ENCODE measurements at regions not wholly inside any gene's neighbourhood (a gene's known extent, or its start where the extent isn't known, plus 50 kb on each side); places are given as distances from the start of the nearest gene placed in this dataset.

DNA sequence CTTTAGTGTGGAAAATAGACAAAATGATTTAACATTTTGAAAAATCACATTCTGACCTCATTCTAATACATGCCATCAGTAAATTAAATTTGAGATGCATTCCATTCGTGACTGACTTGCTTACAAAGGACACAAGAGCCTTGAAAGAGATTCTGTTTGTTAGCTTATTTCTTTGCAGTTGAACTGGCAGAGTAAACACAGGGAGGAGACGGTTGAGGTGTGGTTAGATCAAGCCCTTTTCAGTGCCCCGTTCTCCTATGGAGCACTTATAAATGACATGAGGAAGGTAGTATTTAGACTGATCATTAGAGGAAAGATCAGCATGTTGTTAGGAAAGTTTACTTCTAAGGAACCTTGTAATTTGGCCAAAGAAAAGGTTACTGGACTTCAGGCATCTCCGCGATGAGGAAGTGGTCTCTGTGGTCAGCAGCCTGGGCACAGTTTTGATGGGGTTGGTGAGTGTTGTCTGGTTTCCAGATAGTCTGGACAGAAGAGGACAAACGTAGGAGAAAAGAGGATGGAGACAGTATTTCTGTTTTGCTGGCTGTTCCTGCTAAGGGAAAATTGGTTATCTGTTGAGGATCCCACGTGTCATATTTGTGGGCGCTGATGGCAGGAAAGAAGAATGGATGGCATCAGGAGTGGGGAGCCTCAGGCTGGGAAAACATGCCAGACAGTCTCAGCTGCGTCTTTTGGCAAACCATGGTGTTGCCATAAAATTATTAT is 328.9 kb upstream of the TBL1XR1 start (continued):
- TF ChIP-seq NR2F2 (IDR thresholded peaks at IDR 0.05) (no peak), SP1 (IDR thresholded peaks at IDR 0.05) (no peak), FOXA2 (IDR thresholded peaks at IDR 0.05) (no peak), RAD21 (IDR thresholded peaks at IDR 0.05) (no peak), TAF1 (conservative IDR thresholded peaks at IDR 0.05) (no peak), JUND (IDR thresholded peaks at IDR 0.05) (no peak)
- TF ChIP-seq, protein P1, sequence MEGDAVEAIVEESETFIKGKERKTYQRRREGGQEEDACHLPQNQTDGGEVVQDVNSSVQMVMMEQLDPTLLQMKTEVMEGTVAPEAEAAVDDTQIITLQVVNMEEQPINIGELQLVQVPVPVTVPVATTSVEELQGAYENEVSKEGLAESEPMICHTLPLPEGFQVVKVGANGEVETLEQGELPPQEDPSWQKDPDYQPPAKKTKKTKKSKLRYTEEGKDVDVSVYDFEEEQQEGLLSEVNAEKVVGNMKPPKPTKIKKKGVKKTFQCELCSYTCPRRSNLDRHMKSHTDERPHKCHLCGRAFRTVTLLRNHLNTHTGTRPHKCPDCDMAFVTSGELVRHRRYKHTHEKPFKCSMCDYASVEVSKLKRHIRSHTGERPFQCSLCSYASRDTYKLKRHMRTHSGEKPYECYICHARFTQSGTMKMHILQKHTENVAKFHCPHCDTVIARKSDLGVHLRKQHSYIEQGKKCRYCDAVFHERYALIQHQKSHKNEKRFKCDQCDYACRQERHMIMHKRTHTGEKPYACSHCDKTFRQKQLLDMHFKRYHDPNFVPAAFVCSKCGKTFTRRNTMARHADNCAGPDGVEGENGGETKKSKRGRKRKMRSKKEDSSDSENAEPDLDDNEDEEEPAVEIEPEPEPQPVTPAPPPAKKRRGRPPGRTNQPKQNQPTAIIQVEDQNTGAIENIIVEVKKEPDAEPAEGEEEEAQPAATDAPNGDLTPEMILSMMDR (IDR thresholded peaks at IDR 0.05; ENCODE audit: low read depth, low read length, missing input control): no peak

DNA sequence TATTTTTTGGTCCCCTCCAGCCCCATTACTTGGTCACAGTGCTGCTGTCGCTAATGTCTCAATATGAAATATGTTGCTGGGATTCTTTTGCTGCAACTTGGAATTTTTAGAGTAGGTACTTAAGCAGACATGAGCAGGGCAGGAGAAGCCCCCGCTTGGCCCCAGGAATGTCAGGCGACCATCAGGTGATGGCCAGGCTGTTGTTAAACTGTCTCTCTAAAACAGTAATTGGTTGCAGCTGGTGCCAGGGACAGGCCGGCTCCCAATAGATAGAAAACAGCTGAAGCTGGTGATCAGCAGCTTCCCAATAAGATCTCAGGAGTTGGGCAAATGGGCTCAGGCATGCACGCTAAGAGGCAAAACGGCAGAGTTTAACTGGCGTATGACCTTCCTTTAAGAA is 329.9 kb upstream of the TBL1XR1 start:
- no peaks in the 10 kb centered on the region for H3K36me3 ChIP-seq (ENCODE audit: control insufficient read depth in 4 of 4, insufficient read depth in 3 of 4, low read depth in 1 of 4, low read length in 3 of 4)
- TF ChIP-seq FOXA2 (IDR thresholded peaks at IDR 0.05) (no peak), GABPA (IDR thresholded peaks at IDR 0.05 in 1 of 2, conservative IDR thresholded peaks at IDR 0.05 in 1 of 2) (no peak), YY1 (IDR thresholded peaks at IDR 0.05) (no peak), RXRA (IDR thresholded peaks at IDR 0.05) (no peak), FOXA1 (IDR thresholded peaks at IDR 0.05) (no peak), HNF4G (IDR thresholded peaks at IDR 0.05) (no peak), SP1 (IDR thresholded peaks at IDR 0.05) (no peak), TAF1 (conservative IDR thresholded peaks at IDR 0.05) (no peak), RAD21 (IDR thresholded peaks at IDR 0.05) (no peak), HNF4A (conservative IDR thresholded peaks at IDR 0.05) (no peak), NR2F2 (IDR thresholded peaks at IDR 0.05) (no peak), JUND (IDR thresholded peaks at IDR 0.05) (no peak), EGR1 (IDR thresholded peaks at IDR 0.05; ENCODE audit: low read depth in 2 of 2) (no peak)
- TF ChIP-seq, protein P2, sequence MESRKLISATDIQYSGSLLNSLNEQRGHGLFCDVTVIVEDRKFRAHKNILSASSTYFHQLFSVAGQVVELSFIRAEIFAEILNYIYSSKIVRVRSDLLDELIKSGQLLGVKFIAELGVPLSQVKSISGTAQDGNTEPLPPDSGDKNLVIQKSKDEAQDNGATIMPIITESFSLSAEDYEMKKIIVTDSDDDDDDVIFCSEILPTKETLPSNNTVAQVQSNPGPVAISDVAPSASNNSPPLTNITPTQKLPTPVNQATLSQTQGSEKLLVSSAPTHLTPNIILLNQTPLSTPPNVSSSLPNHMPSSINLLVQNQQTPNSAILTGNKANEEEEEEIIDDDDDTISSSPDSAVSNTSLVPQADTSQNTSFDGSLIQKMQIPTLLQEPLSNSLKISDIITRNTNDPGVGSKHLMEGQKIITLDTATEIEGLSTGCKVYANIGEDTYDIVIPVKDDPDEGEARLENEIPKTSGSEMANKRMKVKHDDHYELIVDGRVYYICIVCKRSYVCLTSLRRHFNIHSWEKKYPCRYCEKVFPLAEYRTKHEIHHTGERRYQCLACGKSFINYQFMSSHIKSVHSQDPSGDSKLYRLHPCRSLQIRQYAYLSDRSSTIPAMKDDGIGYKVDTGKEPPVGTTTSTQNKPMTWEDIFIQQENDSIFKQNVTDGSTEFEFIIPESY (IDR thresholded peaks at IDR 0.05): no peak
- TF ChIP-seq, protein P3, sequence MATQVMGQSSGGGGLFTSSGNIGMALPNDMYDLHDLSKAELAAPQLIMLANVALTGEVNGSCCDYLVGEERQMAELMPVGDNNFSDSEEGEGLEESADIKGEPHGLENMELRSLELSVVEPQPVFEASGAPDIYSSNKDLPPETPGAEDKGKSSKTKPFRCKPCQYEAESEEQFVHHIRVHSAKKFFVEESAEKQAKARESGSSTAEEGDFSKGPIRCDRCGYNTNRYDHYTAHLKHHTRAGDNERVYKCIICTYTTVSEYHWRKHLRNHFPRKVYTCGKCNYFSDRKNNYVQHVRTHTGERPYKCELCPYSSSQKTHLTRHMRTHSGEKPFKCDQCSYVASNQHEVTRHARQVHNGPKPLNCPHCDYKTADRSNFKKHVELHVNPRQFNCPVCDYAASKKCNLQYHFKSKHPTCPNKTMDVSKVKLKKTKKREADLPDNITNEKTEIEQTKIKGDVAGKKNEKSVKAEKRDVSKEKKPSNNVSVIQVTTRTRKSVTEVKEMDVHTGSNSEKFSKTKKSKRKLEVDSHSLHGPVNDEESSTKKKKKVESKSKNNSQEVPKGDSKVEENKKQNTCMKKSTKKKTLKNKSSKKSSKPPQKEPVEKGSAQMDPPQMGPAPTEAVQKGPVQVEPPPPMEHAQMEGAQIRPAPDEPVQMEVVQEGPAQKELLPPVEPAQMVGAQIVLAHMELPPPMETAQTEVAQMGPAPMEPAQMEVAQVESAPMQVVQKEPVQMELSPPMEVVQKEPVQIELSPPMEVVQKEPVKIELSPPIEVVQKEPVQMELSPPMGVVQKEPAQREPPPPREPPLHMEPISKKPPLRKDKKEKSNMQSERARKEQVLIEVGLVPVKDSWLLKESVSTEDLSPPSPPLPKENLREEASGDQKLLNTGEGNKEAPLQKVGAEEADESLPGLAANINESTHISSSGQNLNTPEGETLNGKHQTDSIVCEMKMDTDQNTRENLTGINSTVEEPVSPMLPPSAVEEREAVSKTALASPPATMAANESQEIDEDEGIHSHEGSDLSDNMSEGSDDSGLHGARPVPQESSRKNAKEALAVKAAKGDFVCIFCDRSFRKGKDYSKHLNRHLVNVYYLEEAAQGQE (IDR thresholded peaks at IDR 0.05): no peak
- TF ChIP-seq, protein P4, sequence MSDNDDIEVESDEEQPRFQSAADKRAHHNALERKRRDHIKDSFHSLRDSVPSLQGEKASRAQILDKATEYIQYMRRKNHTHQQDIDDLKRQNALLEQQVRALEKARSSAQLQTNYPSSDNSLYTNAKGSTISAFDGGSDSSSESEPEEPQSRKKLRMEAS (IDR thresholded peaks at IDR 0.05): no peak
- TF ChIP-seq, protein P1 (IDR thresholded peaks at IDR 0.05; ENCODE audit: low read depth, low read length, missing input control): no peak
- TF ChIP-seq, protein P5, sequence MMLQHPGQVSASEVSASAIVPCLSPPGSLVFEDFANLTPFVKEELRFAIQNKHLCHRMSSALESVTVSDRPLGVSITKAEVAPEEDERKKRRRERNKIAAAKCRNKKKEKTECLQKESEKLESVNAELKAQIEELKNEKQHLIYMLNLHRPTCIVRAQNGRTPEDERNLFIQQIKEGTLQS (IDR thresholded peaks at IDR 0.05): no peak
- no peaks in the 10 kb centered on the region for H3K4me1 ChIP-seq (ENCODE audit: control insufficient read depth in 4 of 4, insufficient read depth in 4 of 4, low read length in 3 of 4)
- H3K9me3 ChIP-seq (ENCODE audit: control insufficient read depth in 4 of 4, low read length in 3 of 4): no peaks in the 10 kb centered on the region
- no peak for DNase-seq (ENCODE audit: low spot score)
- no peaks in the 10 kb centered on the region for H3K27me3 ChIP-seq (ENCODE audit: control insufficient read depth in 4 of 4, insufficient read depth in 4 of 4, low read length in 3 of 4)
- no peak overlapping the region for H3K27ac ChIP-seq (ENCODE audit: low read depth in 1 of 2, low read length in 2 of 2)
- WGBS: 97% methylated on average over 7 of the region's 7 CpGs
- no peak overlapping the region for H3K4me3 ChIP-seq (ENCODE audit: low read depth in 1 of 3, low read length in 3 of 3)
- H3K9ac ChIP-seq (ENCODE audit: low read depth in 1 of 2, low read length in 2 of 2): no peak overlapping the region
